Kidney (tissue), 13 donors: ENCODE measurements at regions not wholly inside any gene's neighbourhood (a gene's known extent, or its start where the extent isn't known, plus 50 kb on each side); places are given as distances from the start of the nearest gene placed in this dataset.

Experiments
- DNase-seq, 5 donors: peaks; one replicate each; pipeline ENCODE4 v3.0.0-alpha.2; 2013 to 2020
- FAIRE-seq: peaks from 2 replicates; lab custom pipeline; 2012; peaks lifted over from hg19 to GRCh38; lab: Jason Lieb, UNC
- H3K27ac ChIP-seq, 2 donors: one replicate each; pipeline ENCODE4 v1.7.0; 2013; ENCODE audit warnings: low read depth in 2 of 2, low read length in 2 of 2, inconsistent platforms in 1 of 2
- H3K27me3 ChIP-seq: one replicate; pipeline ENCODE4 v1.7.1; 2013; ENCODE audit warnings: low read length, inconsistent platforms; ENCODE audit not compliant: control insufficient read depth, insufficient read depth
- H3K36me3 ChIP-seq, 3 donors: one replicate each; pipeline versions ENCODE4 v1.7.0 to v1.7.1; 2013; ENCODE audit warnings: low read length in 3 of 3, control low read depth in 1 of 3, inconsistent platforms in 1 of 3; ENCODE audit not compliant: insufficient read depth in 3 of 3, control insufficient read depth in 2 of 3
- H3K4me1 ChIP-seq, 3 donors: one replicate each; pipeline versions ENCODE4 v1.7.0 to v1.7.1; 2013; ENCODE audit warnings: low read length in 3 of 3, inconsistent platforms in 1 of 3, low read depth in 1 of 3; ENCODE audit not compliant: control insufficient read depth in 2 of 3, insufficient read depth in 2 of 3
- H3K4me3 ChIP-seq, 3 donors: one replicate each; pipeline versions ENCODE4 v1.7.0 to v1.8.1; 2013; ENCODE audit warnings: low read length in 3 of 3, control low read depth in 1 of 3, inconsistent platforms in 1 of 3
- H3K9ac ChIP-seq, 3 donors: one replicate each; pipeline versions ENCODE4 v1.7.0 to v1.7.1; 2013; ENCODE audit warnings: low read length in 3 of 3, control low read depth in 1 of 3, inconsistent platforms in 1 of 3
- H3K9me3 ChIP-seq, 3 donors: one replicate each; pipeline versions ENCODE4 v1.7.0 to v1.7.1; 2013; ENCODE audit warnings: low read length in 3 of 3, control low read depth in 1 of 3, inconsistent platforms in 1 of 3; ENCODE audit not compliant: control insufficient read depth in 2 of 3, insufficient read depth in 1 of 3
- CTCF ChIP-seq: IDR thresholded peaks from 3 replicates; pipeline ENCODE4 v1.5.1; 2012; ENCODE audit warnings: mild to moderate bottlenecking, moderate library complexity, borderline replicate concordance; ENCODE audit not compliant: insufficient read depth; ENCODE audit errors: extremely low read depth
- intact Hi-C: fragments of 100-400 bp; cut with DNase I; formaldehyde crosslinking; loops from one replicate; pipeline ENCODE4 v1.11.1; 2022
- donor health status: control.
- donor health status: control.
- donor health status: control.
- donor health status: control.
- donor health status: control.
- donor health status: DM: yes; HTN: yes; CAD: no.
- donor health status: Normal renal cell carcinoma (clear cell type).

GRCh38 chr10:78659598-78659967, 409.2 kb upstream of the ZMIZ1 start:
- no peak for TF ChIP-seq CTCF
- no peaks in the 10 kb centered on the region for H3K27me3 ChIP-seq
- H3K36me3 ChIP-seq: no peaks in the 10 kb centered on the region
- FAIRE-seq (no peak), DNase-seq (no peak)
- H3K27ac ChIP-seq: no peak overlapping the region
- no peak overlapping the region for H3K4me3 ChIP-seq
- intact Hi-C loops: no loop called here
- H3K9me3 ChIP-seq: peaks cover 0 to 2% (median 0%) of the 10 kb centered on the region in 3 donors
- H3K4me1 ChIP-seq: peaks cover 0 to 5% (median 3%) of the 10 kb centered on the region in 3 donors
- H3K9ac ChIP-seq: no peak overlapping the region

GRCh38 chr10:78660446-78661106, 408.2 kb upstream of the ZMIZ1 start:
- DNase-seq (no peak), FAIRE-seq (no peak)
- H3K36me3 ChIP-seq: no peaks in the 10 kb centered on the region
- TF ChIP-seq CTCF: no peak
- H3K4me3 ChIP-seq: no peak overlapping the region
- intact Hi-C loops: no loop called here
- H3K27ac ChIP-seq: no peak overlapping the region
- no peaks in the 10 kb centered on the region for H3K27me3 ChIP-seq
- peaks cover under 1 to 5% (median 3%) of the 10 kb centered on the region in 3 donors for H3K4me1 ChIP-seq
- H3K9ac ChIP-seq: no peak overlapping the region
- peaks cover 0 to 9% (median 5%) of the 10 kb centered on the region in 3 donors for H3K9me3 ChIP-seq

- peaks cover 0 to 3% (median 2%) of the 10 kb centered on the region in 3 donors for H3K4me1 ChIP-seq
- H3K9me3 ChIP-seq: peaks cover 0 to 9% (median 5%) of the 10 kb centered on the region in 3 donors
- no peak overlapping the region for H3K9ac ChIP-seq
- no peak overlapping the region for H3K4me3 ChIP-seq
- FAIRE-seq (no peak), DNase-seq (no peak)
- no peaks in the 10 kb centered on the region for H3K36me3 ChIP-seq
- intact Hi-C loops: no loop called here
- no peak for TF ChIP-seq CTCF
- H3K27me3 ChIP-seq: no peaks in the 10 kb centered on the region
- no peak overlapping the region for H3K27ac ChIP-seq
These were observed 405.0 kb upstream of the ZMIZ1 start for GRCh38 chr10:78663721-78664120.
